ENCODE measurements at regions not wholly inside any gene's neighbourhood (a gene's known extent, or its start where the extent isn't known, plus 50 kb on each side); places are given as distances from the start of the nearest gene placed in this dataset.

DNA sequence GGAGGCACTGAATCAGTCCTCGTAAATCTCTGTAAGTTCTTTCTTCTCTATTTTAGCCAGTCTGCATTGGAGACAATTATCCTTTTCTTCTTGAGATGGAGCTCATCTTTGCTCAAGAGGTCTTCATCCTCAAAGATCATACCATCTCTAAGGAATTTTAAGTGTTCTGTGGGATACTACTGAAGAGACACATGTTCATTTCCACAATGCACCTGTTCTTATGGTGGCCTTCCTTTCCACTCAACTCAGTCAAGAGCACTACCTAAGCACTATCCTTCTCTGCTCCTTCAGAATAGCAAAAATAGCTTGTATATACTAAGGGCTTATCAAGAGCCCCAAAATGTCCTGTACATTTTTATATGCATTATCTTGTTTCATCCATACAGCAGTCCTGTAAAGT lies 214.0 kb downstream of the KLF5 start:
- DNase-seq: no peak

DNA sequence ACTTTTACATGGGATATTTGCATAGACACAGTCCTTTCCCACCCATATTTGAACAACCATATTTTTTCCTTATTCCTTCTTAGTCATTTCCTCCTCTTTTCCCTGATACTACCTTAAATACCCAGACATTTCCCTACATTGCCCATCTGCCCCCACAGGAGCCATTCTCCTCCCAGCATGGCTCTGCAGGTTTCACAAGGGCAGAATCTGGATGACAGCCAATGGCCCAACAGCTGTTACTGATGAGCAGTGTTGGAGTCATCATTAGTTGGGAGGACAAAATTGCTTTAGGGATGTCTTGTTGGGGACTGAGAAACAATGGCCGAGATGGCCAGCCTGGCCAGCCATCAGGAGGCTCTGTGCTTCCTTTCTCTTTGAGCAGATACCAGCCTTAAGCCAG lies 209.5 kb downstream of the KLF5 start:
- no peak for DNase-seq

DNA sequence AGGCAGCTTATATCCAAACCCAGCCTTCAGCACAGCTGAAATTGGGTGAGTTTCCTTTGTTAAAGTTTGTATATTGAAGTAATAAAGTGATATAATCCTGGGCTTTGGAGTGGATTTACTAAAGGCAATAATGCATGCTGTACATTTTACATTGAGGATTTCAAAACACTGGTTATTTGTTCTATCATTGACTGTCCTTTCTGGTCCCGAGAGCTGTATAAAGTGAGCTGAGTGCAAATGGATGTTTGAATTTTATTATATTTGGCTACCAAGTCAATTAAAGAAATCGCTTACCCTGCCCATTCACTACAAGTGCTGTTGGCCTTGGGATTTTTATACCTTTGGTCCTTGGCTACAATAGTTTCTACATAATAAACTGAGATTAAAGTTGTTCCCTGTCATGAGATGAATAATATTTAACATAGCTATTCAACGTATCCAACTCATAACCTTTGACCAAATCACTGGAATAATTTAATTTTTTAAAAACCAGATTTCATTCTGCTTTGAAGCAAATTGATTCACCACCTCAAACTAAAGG lies 207.9 kb downstream of the KLF5 start:
- DNase-seq: no peak

GRCh38 chr13:73262862-73263627 lies 204.2 kb downstream of the KLF5 start:
- DNase-seq: no peak

DNA sequence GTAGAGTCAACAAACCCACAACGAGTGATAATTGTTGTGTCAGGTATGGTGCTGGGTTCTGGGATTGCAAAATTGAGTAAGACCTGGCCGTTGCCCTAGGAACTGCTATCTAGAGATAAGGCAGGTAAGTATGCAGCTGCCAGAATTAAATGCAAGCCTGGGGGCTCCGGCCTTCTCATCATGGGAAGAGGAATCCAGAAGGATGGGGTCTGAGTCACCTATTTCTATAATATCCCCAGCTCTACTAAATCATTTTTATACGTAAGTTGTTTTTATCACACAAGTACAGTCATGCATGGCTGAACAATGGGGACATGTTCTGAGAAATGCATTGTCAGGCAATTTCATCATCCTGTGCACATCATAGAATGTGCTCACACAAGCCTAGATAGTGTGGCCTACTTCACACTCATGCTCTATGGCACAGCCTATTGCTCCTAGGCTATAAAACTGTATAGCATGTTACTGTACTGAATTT lies 203.0 kb downstream of the KLF5 start:
- no peak for DNase-seq

GRCh38 chr13:73259061-73260017 lies 200.5 kb downstream of the KLF5 start:
- DNase-seq: no peak

DNA sequence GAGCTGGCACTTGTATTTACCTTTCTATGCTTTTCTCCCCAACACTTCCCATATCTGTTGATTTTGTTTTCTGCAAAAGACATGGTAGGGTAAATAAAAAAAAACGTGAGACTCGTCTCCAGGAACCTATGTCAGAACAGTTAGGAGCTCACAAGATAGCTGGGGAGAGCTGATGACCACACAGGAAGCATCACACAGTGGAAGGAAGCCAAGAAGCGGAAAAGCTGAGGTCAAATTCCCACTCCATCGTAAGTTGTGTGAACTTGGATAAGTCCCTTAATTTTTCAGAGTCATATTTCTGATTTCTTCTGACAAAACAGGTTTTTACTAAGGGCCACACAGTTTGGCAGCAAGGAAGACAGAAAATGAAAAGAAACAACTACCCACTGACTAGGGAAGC lies 199.6 kb downstream of the KLF5 start:
- no peak for DNase-seq

GRCh38 chr13:73254827-73255226 lies 196.0 kb downstream of the KLF5 start:
- DNase-seq: no peak

DNA sequence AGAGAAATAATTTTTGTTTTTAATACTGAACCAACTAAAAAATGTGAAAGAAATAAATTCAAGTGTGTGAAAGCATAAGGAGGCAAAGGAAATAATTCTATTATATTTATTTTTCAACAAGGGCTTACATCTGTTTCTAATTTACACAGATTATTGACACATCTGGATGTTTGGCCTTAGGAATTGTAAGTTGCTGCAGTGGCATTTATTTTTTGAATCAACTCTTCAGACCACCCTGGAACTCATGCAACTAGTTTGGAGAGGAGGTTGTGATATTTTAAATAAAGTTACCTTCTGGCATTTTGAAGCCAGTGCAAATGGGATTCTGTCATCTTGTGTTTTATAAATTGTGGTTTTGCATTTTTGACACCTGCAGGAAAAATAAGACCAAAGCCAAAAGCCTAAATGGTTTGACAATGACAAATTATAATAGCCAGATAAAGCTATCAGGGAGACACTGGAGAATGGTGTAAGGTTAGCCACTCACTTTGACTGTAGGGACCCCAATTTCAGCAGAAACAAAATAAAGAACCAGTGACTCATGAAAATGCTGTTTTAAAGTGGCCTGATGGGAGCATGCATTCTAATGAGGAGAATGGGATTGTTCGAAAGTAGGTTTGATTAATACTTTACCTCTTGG lies 192.9 kb downstream of the KLF5 start:
- DNase-seq: no peak

DNA sequence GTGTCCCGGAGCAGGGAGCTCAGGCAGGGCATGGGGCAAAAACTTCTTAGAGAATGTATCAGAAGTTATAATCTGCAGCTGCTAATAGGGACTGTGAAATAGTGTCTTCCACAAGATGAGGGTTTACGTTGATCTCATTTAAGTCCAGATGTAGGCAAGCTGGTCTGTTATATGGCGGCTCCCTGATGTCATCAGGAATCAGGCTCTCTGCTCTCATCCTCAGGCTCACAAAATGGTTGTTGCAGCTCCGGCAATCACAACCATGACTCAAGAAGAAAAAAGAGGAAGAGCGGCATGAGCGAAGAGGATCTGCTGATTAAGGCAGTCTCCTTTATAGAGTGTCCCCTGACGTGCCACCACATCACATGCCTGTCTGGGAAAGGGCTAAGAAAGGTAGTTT lies 191.3 kb downstream of the KLF5 start:
- DNase-seq: no peak

DNA sequence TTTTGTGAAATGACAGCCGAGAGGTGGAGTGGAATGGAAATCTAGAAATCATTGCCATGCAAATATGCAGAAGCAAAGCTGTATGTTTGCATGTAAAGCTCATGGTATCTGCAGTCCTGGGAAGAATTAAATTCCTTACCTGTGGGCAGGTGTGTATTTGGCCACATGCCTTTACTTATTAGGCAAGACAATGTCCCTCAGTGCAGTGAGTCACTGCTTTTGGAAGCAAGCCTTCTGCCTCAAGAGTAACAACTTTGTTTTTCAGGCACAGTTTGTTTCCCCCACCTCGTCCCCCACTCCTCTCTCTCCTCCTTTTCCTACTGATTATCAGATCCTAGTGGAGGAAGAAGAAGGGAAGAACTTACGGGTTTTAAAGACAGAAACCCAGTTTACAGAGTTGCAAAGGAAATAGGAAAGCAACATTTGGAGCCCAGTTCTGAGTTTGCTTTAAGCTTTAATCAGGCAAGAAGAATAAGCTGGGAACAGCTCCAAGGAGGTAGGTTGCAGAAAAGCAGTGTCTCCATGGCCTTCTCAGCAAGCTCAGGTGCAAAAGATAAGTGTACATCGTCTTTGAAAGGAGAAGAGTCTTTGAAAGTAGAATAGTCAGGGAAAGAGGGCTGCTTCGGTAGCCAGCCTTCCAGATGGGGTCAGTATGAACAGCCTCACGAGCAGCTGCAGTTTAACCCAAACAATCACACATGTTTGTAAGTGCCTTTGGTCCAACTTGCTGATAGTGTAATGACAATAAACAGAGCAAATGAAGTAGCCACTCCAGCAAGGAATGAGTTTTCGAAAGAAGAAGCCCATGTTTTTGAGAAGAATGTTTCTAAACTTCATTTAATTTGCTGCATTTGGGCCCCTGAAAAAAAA lies 190.1 kb downstream of the KLF5 start:
- DNase-seq: no peak

DNA sequence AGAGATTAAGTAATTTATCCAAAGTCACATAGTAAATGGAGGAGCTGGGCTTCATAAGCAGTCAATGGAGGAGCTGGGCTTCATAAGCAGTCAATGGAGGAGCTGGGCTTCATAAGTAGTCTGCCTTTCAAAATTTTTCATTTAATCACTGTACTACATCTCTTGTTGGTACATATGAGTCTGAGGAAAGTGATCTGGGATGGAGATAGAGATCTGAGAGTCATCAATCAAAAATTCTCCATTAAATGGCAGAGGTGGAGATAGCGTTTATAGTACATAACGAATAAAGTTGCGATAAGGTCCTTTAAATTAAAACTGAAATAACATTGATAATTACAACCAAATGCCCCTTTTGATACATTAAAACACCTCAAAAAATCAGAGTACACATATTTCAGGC lies 189.3 kb downstream of the KLF5 start:
- DNase-seq: no peak

DNA sequence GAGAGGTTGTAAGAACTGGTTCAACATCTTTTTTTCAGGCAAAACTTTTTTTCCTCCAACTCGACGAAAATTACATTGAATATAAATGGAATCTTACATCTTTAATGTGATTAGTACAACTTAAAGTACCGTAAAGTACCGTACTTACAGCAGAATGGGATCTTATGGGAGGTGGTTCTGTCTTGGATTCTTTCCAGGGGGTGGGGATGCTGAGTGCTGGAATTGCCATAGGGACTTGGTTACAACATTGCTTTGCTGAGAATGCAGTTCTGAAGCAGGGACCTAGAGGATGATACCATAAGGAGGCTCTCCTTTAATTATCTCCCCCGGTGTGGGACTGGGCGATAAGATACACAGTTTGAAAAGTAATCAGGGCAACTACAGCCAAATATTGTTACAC lies 186.4 kb downstream of the KLF5 start:
- DNase-seq: no peak

DNA sequence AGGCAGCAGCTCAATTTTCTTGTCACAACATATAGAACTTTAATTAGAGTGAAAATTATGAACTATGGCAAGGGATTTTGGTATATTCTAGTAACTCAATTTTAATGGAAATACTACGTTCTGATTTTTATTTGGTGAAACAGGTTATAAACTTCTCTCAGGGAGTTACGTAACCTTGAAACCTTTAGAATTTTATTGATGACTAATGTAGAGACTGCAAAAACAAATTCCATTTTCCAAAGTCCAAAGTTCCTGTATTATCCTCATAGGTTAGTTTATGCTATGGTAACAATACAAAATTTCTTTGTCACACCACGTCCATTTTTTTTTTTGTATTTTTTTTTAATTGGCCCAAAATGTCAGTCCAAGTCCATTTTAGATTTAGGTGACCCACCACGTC lies 185.7 kb downstream of the KLF5 start:
- no peak for DNase-seq

GRCh38 chr13:73242515-73243015 lies 183.8 kb downstream of the KLF5 start:
- DNase-seq: no peak

DNA sequence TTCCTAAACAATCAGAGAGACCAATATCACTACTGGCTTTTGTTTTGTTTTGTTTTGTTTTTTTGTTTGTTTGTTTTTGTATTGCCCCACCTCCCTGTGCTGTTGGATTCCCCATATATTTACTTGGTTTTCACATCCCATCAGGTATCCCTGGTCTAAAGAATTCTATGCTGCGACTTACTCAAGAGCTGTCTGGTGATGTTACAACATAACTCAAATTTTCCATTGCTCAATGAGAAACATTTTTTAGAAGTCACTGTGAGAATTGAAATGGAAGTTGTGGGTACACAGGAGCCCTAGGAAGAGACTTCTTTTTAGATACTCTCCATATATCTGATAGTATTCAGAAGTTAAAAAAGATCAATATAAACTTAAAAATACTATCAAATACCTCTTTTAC lies 181.4 kb downstream of the KLF5 start:
- DNase-seq: no peak

- no peak for DNase-seq
Measured at GRCh38 chr13:73235385-73235784, 176.6 kb downstream of the KLF5 start.

DNA sequence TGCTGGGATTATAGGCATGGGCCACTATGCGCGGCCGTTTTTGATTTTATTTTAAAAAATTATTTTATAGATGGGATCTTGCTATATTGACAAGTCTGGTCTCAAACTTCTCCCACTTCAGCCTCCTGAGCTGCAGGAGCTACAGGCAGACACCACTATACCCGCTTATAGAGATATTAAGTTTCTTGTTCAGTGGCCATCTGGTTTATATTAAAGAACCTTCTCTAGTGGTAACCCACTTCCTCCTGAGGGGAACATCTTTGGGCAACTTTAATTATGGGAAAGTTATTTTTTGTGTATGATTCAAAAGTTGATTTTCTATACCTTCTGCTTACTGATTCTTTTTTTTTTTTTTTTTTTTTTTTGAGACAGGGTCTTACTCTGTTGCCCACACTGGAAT lies 172.7 kb downstream of the KLF5 start:
- no peak for DNase-seq

DNA sequence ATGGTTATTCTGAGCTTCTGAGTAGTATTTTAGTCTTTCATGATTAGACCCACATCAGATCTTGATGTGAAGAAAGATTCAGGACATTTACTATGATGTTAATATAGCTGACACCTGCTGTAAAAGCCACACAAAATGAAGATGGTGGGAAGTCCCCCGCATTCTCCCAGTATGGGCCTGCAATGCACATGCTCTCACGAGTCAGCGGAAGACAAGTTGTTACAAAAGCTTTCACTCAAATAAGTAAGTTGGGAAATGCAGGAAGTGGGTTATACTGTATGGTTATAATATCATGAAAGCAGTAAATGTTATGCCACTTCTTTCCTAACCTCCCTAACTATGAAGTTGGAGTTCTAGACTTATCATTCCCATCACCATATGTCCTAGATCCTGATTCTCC lies 171.9 kb downstream of the KLF5 start:
- peak; percentile 3 to 9 for DNase-seq

DNA sequence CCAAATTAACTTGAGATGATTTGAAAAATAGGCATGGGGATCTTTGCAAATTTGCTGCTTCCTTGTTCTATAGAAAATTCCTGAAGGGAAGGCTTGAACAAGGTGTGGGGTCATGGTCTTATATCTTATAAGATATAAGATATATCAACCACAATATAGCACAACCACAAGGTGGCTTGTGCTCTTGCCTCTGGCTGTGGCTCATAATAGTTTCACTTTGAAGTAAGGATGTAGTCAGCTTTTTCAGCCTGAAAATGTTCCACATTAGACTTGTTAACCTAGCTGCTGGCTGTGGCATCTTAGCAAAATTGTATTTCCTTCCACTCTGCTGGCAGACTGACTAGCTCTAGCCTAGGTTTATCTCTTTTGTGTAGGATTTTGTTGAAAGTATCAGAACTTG lies 169.7 kb downstream of the KLF5 start:
- peak in 1 of 2 experiments; percentile 13 for DNase-seq

DNA sequence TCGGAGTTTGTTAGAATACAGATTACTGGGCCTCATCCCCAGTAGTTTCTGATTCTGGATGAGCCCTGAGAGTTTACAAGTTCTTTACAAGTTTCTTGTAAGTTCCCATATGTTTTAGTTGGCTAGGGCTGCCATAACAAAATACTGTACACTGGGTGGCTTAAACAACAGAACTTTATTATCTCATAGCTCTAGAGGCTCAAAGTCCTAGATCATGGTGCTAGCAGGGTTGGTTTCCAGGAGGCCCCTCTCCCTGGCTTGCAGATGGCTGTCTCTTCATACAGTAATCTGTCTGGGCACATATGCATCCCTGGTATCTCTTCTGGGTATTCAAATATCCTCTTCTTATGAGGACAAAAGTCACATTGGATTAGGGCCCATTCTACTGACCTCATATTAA lies 167.2 kb downstream of the KLF5 start:
- no peak for DNase-seq

DNA sequence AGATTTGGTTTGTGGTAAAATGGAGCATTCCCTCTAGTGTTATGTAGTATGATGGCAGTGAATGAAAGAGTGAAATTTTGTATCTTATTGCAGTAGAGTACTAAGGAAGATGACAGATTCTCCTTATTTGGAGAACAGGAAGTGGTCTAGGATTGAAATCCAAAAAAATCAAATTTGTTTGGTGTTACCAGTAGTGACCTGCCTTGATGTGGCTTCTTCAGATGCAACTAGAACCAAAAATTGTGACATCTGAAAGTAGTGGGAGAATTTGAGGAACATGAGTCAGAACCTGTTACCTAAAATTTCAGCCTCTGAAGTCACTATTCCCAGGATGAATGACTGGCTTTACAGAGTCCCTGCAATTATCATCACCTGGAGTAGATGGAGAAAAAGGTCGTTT lies 165.9 kb downstream of the KLF5 start:
- no peak for DNase-seq
